HCT116 (cell line): ENCODE measurements at regions not wholly inside any gene's neighbourhood (a gene's known extent, or its start where the extent isn't known, plus 50 kb on each side); places are given as distances from the start of the nearest gene placed in this dataset.

Experiments
- ATAC-seq: fragments of 200-7000 bp; cut with Tn5 transposase; 2 replicates; pipeline ENCODE4 v1.9.1; 2020; ENCODE audit warnings: mild to moderate bottlenecking, moderate library complexity
- BruUV-seq: library from RNA; stranded (reverse); fragments of 400-500 nt; replicated peaks from 2 replicates; lab custom pipeline; 2021; lab: Mats Ljungman, UMichigan
- CTCF ChIA-PET: fragments of 300-600 bp; sonication (Branson Sonifier 250); formaldehyde crosslinking; loops from one replicate; lab custom pipeline; 2021; ENCODE audit warnings: antibody characterized with exemption; lab: Charles Lee
- POLR2A ChIA-PET: fragments of 300-600, 350-600 bp; sonication (Branson Sonifier 250); formaldehyde crosslinking; loops from one replicate; lab custom pipeline; 2021; ENCODE audit warnings: antibody characterized with exemption; lab: Charles Lee
- RAD21 ChIA-PET, 2 experiments: fragments of 300-600 bp; sonication (Branson Sonifier 250); formaldehyde crosslinking; loops; one replicate each; lab custom pipeline; 2023; ENCODE audit warnings: low total read pairs in 2 of 2; ENCODE audit not compliant: uncharacterized antibody in 2 of 2, unreplicated experiment in 2 of 2, low non-redundant PET in 1 of 2; lab: Charles Lee
- DNase-seq: peaks from one replicate; pipeline ENCODE4 v3.0.0-alpha.2; 2010; ENCODE audit warnings: low read depth, low spot score
- H2AFZ ChIP-seq: fragments of 200-600 bp; shearing (Covaris generic), sonication (generic); 2 replicates; pipeline ENCODE4 v1.6.1; 2017; ENCODE audit warnings: low read depth, mixed run types, mixed read lengths, antibody characterized with exemption, low read length; ENCODE audit not compliant: poor library complexity, severe bottlenecking
- H3K27ac ChIP-seq: 2 replicates; pipeline ENCODE4 v1.5.1; 2012; ENCODE audit warnings: low read depth, low read length
- H3K27me3 ChIP-seq: fragments of 200-600 bp; sonication (generic); 2 replicates; pipeline ENCODE4 v1.6.1; 2016; ENCODE audit warnings: mixed run types, low read length, mixed read lengths; ENCODE audit not compliant: insufficient read depth
- H3K36me3 ChIP-seq, 2 experiments: fragments of 200-500 bp in 1 of 2; fragments of 200-600 bp in 1 of 2; sonication (Bioruptor generic) in 1 of 2; sonication (generic) in 1 of 2; 2 replicates each; pipeline versions ENCODE4 v1.5.1 to v1.6.1; 2014 to 2016; ENCODE audit warnings: low read length in 2 of 2, inconsistent platforms in 1 of 2, mixed read lengths in 1 of 2, mixed run types in 1 of 2; ENCODE audit not compliant: insufficient read depth in 2 of 2, control insufficient read depth in 1 of 2
- H3K4me1 ChIP-seq, 2 experiments: fragments of 200-600 bp in 1 of 2; sonication (generic) in 1 of 2; 2 replicates each; pipeline versions ENCODE4 v1.5.1 to v1.6.1; 2012 to 2017; ENCODE audit warnings: low read length in 2 of 2, inconsistent platforms in 1 of 2, mild to moderate bottlenecking in 1 of 2, mixed read lengths in 1 of 2, mixed run types in 1 of 2, moderate library complexity in 1 of 2; ENCODE audit not compliant: insufficient read depth in 2 of 2, control insufficient read depth in 1 of 2
- H3K4me2 ChIP-seq: fragments of 200-600 bp; sonication (generic); 2 replicates; pipeline ENCODE4 v1.6.1; 2017; ENCODE audit warnings: mixed run types, low read length, mixed read lengths
- H3K4me3 ChIP-seq, 2 experiments: fragments of 200-600 bp in 1 of 2; sonication (generic) in 1 of 2; replicated peaks in 1 of 2; 2 replicates each; pipeline ENCODE4 v1.5.1; 2011 to 2016; ENCODE audit warnings: low read length in 2 of 2, control low read depth in 1 of 2, low read depth in 1 of 2, mild to moderate bottlenecking in 1 of 2, mixed read lengths in 1 of 2, mixed run types in 1 of 2
- H3K79me2 ChIP-seq: fragments of 200-600 bp; sonication (generic); 2 replicates; pipeline ENCODE4 v1.6.1; 2017; ENCODE audit warnings: mild to moderate bottlenecking, mixed run types, low read length, moderate library complexity, mixed read lengths; ENCODE audit not compliant: insufficient read depth
- H3K9ac ChIP-seq: fragments of 200-600 bp; sonication (generic); 2 replicates; pipeline ENCODE4 v1.6.1; 2016; ENCODE audit warnings: low read length, mixed read lengths
- H3K9me2 ChIP-seq: fragments of 200-600 bp; sonication (generic), shearing (Covaris generic); 2 replicates; pipeline ENCODE4 v1.6.1; 2017; ENCODE audit warnings: mixed run types, mild to moderate bottlenecking, moderate library complexity; ENCODE audit not compliant: insufficient read depth
- H3K9me3 ChIP-seq, 2 experiments: fragments of 200-500 bp in 1 of 2; fragments of 200-600 bp in 1 of 2; sonication (Bioruptor generic) in 1 of 2; sonication (generic) in 1 of 2; 2 replicates each; pipeline ENCODE4 v1.6.1; 2014 to 2017; ENCODE audit warnings: low read length in 2 of 2, mixed read lengths in 2 of 2, inconsistent platforms in 1 of 2, low read depth in 1 of 2, mild to moderate bottlenecking in 1 of 2, mixed run types in 1 of 2, moderate library complexity in 1 of 2; ENCODE audit not compliant: control insufficient read depth in 1 of 2, insufficient read depth in 1 of 2
- H4K20me1 ChIP-seq: fragments of 200-600 bp; sonication (generic), shearing (Covaris generic); 2 replicates; pipeline ENCODE4 v1.6.1; 2017; ENCODE audit warnings: mixed run types, mild to moderate bottlenecking, moderate library complexity; ENCODE audit not compliant: insufficient read depth
- CBX3 ChIP-seq: IDR thresholded peaks from 2 replicates; pipeline ENCODE4 v1.6.1; 2012; ENCODE audit warnings: low read depth
- CEBPB ChIP-seq: IDR thresholded peaks from 2 replicates; pipeline ENCODE4 v1.6.1; 2012; ENCODE audit warnings: low read depth
- EGR1 ChIP-seq: IDR thresholded peaks from 2 replicates; pipeline ENCODE4 v1.6.1; 2012; ENCODE audit warnings: low read depth
- ELF1 ChIP-seq: IDR thresholded peaks from 2 replicates; pipeline ENCODE4 v1.6.1; 2012; ENCODE audit warnings: low read depth, borderline replicate concordance
- EZH2 ChIP-seq: fragments of 200-600 bp; sonication (generic); IDR thresholded peaks from 2 replicates; pipeline ENCODE4 v1.6.1; 2017; ENCODE audit warnings: antibody characterized with exemption, mixed run types
- EZH2phosphoT487 ChIP-seq: fragments of 200-600 bp; IDR thresholded peaks from 2 replicates; pipeline ENCODE4 v1.6.1; 2018; ENCODE audit warnings: antibody characterized with exemption, borderline replicate concordance
- JUND ChIP-seq: IDR thresholded peaks from 2 replicates; pipeline ENCODE4 v1.6.1; 2012
- POLR2A ChIP-seq: IDR thresholded peaks from 2 replicates; pipeline ENCODE4 v1.7.0; 2011; ENCODE audit warnings: borderline replicate concordance; ENCODE audit not compliant: insufficient read depth, insufficient read length; ENCODE audit errors: extremely low read depth
- POLR2AphosphoS5 ChIP-seq: IDR thresholded peaks from 2 replicates; pipeline ENCODE4 v1.6.1; 2011; ENCODE audit warnings: mild to moderate bottlenecking, low read depth, low read length, moderate library complexity
- SIN3A ChIP-seq: IDR thresholded peaks from 2 replicates; pipeline ENCODE4 v1.6.1; 2012; ENCODE audit warnings: low read depth
- SP1 ChIP-seq: IDR thresholded peaks from 2 replicates; pipeline ENCODE4 v1.6.1; 2012; ENCODE audit warnings: low read depth
- SRF ChIP-seq: IDR thresholded peaks from 2 replicates; pipeline ENCODE4 v1.6.1; 2012; ENCODE audit warnings: low read depth
- ZFX ChIP-seq: fragments of 450-650 bp; IDR thresholded peaks from 2 replicates; pipeline ENCODE4 v1.6.1; 2017
- ZNF274 ChIP-seq: fragments of 200-500 bp; sonication (Bioruptor generic); IDR thresholded peaks from 2 replicates; pipeline ENCODE4 v1.6.1; 2014; ENCODE audit warnings: mild to moderate bottlenecking, low read depth, low read length, inconsistent platforms
- intact Hi-C: fragments of 100-400 bp; cut with micrococcal nuclease; formaldehyde crosslinking; loops from 2 replicates; pipeline ENCODE4 v1.10.0; 2022
- TF ChIP-seq, protein P1 (sequence below): IDR thresholded peaks from 2 replicates; pipeline ENCODE4 v1.6.1; 2011; ENCODE audit warnings: mild to moderate bottlenecking, low read length, moderate library complexity; ENCODE audit not compliant: insufficient replicate concordance; ENCODE audit errors: extremely low read depth
- TF ChIP-seq, protein P2 (sequence below), 3 experiments: fragments of 200-600 bp in 1 of 3; sonication (generic) in 1 of 3; IDR thresholded peaks in 2 of 3; conservative IDR thresholded peaks in 1 of 3; 2 replicates each; pipeline ENCODE4 v1.5.1; 2012 to 2017; ENCODE audit warnings: low read depth in 2 of 3, low read length in 2 of 3, antibody characterized with exemption in 1 of 3, borderline replicate concordance in 1 of 3, control low read depth in 1 of 3, mild to moderate bottlenecking in 1 of 3, mixed read lengths in 1 of 3, mixed run types in 1 of 3, moderate library complexity in 1 of 3; ENCODE audit not compliant: insufficient read depth in 1 of 3
- TF ChIP-seq, protein P3 (sequence below): IDR thresholded peaks from 2 replicates; pipeline ENCODE4 v1.6.1; 2012; ENCODE audit warnings: low read depth
- TF ChIP-seq, protein P4 (sequence below): IDR thresholded peaks from 2 replicates; pipeline ENCODE4 v1.6.1; 2012
- TF ChIP-seq, protein P5 (sequence below): IDR thresholded peaks from 2 replicates; pipeline ENCODE4 v1.6.1; 2012

DNA sequence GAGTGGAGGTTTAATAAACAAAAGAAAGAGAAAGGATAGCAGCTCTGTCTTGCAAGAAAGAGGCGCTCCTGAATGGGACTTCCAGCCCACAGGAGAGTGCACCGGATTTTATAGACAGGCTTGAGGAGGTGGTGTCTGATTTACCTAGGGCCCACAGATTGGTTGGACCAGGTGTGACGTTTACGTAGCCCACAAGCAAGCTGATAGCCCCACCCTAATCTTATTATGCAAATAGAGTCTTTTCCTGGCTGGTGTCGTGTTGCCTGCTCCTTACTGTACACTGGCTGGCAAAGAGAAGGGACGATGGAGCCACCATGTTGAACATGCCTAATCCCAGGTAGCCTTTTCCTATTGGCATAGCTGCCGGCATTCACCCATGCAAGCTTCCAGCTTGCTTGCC is 319.7 kb upstream of the POM121L12 start:
- no TSS peak for BruUV-seq
- H3K9me2 ChIP-seq, result no peaks in the 10 kb centered on the region
- H3K4me3 ChIP-seq, result no peak overlapping the region
- H4K20me1 ChIP-seq, result no peaks in the 10 kb centered on the region
- ATAC-seq (no peak), DNase-seq (no peak)
- ChIA-PET CTCF (no interaction called here), POLR2A (no interaction called here), RAD21 (no interaction called here)
- no peak overlapping the region for H3K9ac ChIP-seq
- TF ChIP-seq, protein P1, sequence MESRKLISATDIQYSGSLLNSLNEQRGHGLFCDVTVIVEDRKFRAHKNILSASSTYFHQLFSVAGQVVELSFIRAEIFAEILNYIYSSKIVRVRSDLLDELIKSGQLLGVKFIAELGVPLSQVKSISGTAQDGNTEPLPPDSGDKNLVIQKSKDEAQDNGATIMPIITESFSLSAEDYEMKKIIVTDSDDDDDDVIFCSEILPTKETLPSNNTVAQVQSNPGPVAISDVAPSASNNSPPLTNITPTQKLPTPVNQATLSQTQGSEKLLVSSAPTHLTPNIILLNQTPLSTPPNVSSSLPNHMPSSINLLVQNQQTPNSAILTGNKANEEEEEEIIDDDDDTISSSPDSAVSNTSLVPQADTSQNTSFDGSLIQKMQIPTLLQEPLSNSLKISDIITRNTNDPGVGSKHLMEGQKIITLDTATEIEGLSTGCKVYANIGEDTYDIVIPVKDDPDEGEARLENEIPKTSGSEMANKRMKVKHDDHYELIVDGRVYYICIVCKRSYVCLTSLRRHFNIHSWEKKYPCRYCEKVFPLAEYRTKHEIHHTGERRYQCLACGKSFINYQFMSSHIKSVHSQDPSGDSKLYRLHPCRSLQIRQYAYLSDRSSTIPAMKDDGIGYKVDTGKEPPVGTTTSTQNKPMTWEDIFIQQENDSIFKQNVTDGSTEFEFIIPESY, result no peak
- TF ChIP-seq, protein P2, sequence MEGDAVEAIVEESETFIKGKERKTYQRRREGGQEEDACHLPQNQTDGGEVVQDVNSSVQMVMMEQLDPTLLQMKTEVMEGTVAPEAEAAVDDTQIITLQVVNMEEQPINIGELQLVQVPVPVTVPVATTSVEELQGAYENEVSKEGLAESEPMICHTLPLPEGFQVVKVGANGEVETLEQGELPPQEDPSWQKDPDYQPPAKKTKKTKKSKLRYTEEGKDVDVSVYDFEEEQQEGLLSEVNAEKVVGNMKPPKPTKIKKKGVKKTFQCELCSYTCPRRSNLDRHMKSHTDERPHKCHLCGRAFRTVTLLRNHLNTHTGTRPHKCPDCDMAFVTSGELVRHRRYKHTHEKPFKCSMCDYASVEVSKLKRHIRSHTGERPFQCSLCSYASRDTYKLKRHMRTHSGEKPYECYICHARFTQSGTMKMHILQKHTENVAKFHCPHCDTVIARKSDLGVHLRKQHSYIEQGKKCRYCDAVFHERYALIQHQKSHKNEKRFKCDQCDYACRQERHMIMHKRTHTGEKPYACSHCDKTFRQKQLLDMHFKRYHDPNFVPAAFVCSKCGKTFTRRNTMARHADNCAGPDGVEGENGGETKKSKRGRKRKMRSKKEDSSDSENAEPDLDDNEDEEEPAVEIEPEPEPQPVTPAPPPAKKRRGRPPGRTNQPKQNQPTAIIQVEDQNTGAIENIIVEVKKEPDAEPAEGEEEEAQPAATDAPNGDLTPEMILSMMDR (IDR thresholded peaks at IDR 0.05 in 2 of 3, conservative IDR thresholded peaks at IDR 0.05 in 1 of 3; ENCODE audit: borderline replicate concordance in 1 of 3, insufficient read depth in 1 of 3, low read depth in 2 of 3, low read length in 2 of 3), result no peak
- TF ChIP-seq CEBPB, result no peak
- TF ChIP-seq, protein P3, sequence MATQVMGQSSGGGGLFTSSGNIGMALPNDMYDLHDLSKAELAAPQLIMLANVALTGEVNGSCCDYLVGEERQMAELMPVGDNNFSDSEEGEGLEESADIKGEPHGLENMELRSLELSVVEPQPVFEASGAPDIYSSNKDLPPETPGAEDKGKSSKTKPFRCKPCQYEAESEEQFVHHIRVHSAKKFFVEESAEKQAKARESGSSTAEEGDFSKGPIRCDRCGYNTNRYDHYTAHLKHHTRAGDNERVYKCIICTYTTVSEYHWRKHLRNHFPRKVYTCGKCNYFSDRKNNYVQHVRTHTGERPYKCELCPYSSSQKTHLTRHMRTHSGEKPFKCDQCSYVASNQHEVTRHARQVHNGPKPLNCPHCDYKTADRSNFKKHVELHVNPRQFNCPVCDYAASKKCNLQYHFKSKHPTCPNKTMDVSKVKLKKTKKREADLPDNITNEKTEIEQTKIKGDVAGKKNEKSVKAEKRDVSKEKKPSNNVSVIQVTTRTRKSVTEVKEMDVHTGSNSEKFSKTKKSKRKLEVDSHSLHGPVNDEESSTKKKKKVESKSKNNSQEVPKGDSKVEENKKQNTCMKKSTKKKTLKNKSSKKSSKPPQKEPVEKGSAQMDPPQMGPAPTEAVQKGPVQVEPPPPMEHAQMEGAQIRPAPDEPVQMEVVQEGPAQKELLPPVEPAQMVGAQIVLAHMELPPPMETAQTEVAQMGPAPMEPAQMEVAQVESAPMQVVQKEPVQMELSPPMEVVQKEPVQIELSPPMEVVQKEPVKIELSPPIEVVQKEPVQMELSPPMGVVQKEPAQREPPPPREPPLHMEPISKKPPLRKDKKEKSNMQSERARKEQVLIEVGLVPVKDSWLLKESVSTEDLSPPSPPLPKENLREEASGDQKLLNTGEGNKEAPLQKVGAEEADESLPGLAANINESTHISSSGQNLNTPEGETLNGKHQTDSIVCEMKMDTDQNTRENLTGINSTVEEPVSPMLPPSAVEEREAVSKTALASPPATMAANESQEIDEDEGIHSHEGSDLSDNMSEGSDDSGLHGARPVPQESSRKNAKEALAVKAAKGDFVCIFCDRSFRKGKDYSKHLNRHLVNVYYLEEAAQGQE, result no peak
- TF ChIP-seq EZH2, result no peak
- no peak for TF ChIP-seq EZH2phosphoT487
- no peak for TF ChIP-seq ELF1
- TF ChIP-seq, protein P4, sequence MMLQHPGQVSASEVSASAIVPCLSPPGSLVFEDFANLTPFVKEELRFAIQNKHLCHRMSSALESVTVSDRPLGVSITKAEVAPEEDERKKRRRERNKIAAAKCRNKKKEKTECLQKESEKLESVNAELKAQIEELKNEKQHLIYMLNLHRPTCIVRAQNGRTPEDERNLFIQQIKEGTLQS, result no peak
- no peak for TF ChIP-seq SRF
- TF ChIP-seq SP1, result no peak
- TF ChIP-seq EGR1, result no peak
- TF ChIP-seq ZFX, result no peak
- TF ChIP-seq POLR2A, result no peak
- TF ChIP-seq ZNF274, result no peak
- TF ChIP-seq POLR2AphosphoS5, result no peak
- TF ChIP-seq JUND, result no peak
- no peak for TF ChIP-seq SIN3A
- TF ChIP-seq CBX3, result no peak
- TF ChIP-seq, protein P5, sequence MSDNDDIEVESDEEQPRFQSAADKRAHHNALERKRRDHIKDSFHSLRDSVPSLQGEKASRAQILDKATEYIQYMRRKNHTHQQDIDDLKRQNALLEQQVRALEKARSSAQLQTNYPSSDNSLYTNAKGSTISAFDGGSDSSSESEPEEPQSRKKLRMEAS, result no peak
- H3K4me2 ChIP-seq, result no peak overlapping the region
- no peaks in the 10 kb centered on the region for H3K27me3 ChIP-seq
- H3K4me1 ChIP-seq, result no peaks in the 10 kb centered on the region
- no peak overlapping the region for H2AFZ ChIP-seq
- H3K27ac ChIP-seq, result no peak overlapping the region
- intact Hi-C loops, result no loop called here
- no peaks in the 10 kb centered on the region for H3K36me3 ChIP-seq
- no peaks in the 10 kb centered on the region for H3K79me2 ChIP-seq
- peaks cover 8 to 37% of the 10 kb centered on the region in 2 experiments; a peak in 3 of 4 replicates for H3K9me3 ChIP-seq
